ENCODE measurements at regions not wholly inside any gene's neighbourhood (a gene's known extent, or its start where the extent isn't known, plus 50 kb on each side); places are given as distances from the start of the nearest gene placed in this dataset.

- TF ChIP-seq CTCF (IDR thresholded peaks at IDR 0.05; ENCODE audit: insufficient read depth, low read depth, low read length) (no peak), EZH2 (IDR thresholded peaks at IDR 0.05; ENCODE audit: insufficient read depth, low read length) (no peak)
These were observed 435.6 kb downstream of the DYNC2H1 start for GRCh38 chr11:103544874-103545273.
